ENCODE measurements at regions not wholly inside any gene's neighbourhood (a gene's known extent, or its start where the extent isn't known, plus 50 kb on each side); places are given as distances from the start of the nearest gene placed in this dataset.
"Not testable (repeated sequence)": the region's sequence is repeated elsewhere in the genome, so short reads cannot be mapped to it uniquely, and the experiment has no call there.

GRCh38 chr3:162628531-162628930 is 1131.9 kb downstream of the OTOL1 start:
- no TSS peak for BruUV-seq (replicated peaks)
- no peaks in the 10 kb centered on the region for H3K27me3 ChIP-seq (replicated peaks; ENCODE audit: insufficient read depth, low read depth, low read length, poor library complexity)
- no peaks in the 10 kb centered on the region for H3K9me3 ChIP-seq (ENCODE audit: low read depth, low read length, poor library complexity, severe bottlenecking)
- no peak overlapping the region for H3K4me3 ChIP-seq (ENCODE audit: low read depth, low read length, poor library complexity, severe bottlenecking)
- H3K36me3 ChIP-seq (ENCODE audit: insufficient read depth, low read length, poor library complexity, severe bottlenecking): no peaks in the 10 kb centered on the region
- intact Hi-C loops (cut with micrococcal nuclease; ENCODE audit: unreplicated experiment): no loop called here
- CTCF ChIA-PET: no interaction called here
- DNase-seq (ENCODE audit: low spot score): no peak
- no peaks in the 10 kb centered on the region for H3K4me1 ChIP-seq (ENCODE audit: insufficient read depth, low read length, poor library complexity, severe bottlenecking)
- POLR2A ChIA-PET (ENCODE audit: low non-redundant PET): no interaction called here
- H3K27ac ChIP-seq (ENCODE audit: low read depth, low read length, poor library complexity, severe bottlenecking): no peak overlapping the region
- no peak for TF ChIP-seq EZH2 (IDR thresholded peaks at IDR 0.05; ENCODE audit: borderline replicate concordance, low read depth, low read length, poor library complexity, severe bottlenecking)
- no peak for TF ChIP-seq CTCF (conservative IDR thresholded peaks at IDR 0.05; ENCODE audit: low read depth, low read length)

- Histone ChIP-seq H3K36me3 (ENCODE audit: insufficient read depth, low read length, poor library complexity, severe bottlenecking) (no peaks in the 10 kb centered on the region), H3K27ac (ENCODE audit: low read depth, low read length, poor library complexity, severe bottlenecking) (no peak overlapping the region), H3K9me3 (ENCODE audit: low read depth, low read length, poor library complexity, severe bottlenecking) (no peaks in the 10 kb centered on the region), H3K27me3 (replicated peaks; ENCODE audit: insufficient read depth, low read depth, low read length, poor library complexity) (no peaks in the 10 kb centered on the region), H3K4me1 (ENCODE audit: insufficient read depth, low read length, poor library complexity, severe bottlenecking) (no peaks in the 10 kb centered on the region), H3K4me3 (ENCODE audit: low read depth, low read length, poor library complexity, severe bottlenecking) (no peak overlapping the region)
- intact Hi-C loops (cut with micrococcal nuclease; ENCODE audit: unreplicated experiment): no loop called here
- CTCF ChIA-PET: no interaction called here
- no TSS peak for BruUV-seq (replicated peaks)
- TF ChIP-seq EZH2 (IDR thresholded peaks at IDR 0.05; ENCODE audit: borderline replicate concordance, low read depth, low read length, poor library complexity, severe bottlenecking) (no peak), CTCF (conservative IDR thresholded peaks at IDR 0.05; ENCODE audit: low read depth, low read length) (no peak)
- no peak for DNase-seq (ENCODE audit: low spot score)
- POLR2A ChIA-PET (ENCODE audit: low non-redundant PET): no interaction called here
These were observed 1132.8 kb downstream of the OTOL1 start for GRCh38 chr3:162629372-162629771.

GRCh38 chr3:162632672-162633071 is 1136.1 kb downstream of the OTOL1 start:
- ChIA-PET CTCF (no interaction called here), POLR2A (ENCODE audit: low non-redundant PET) (no interaction called here)
- Histone ChIP-seq H3K4me1 (ENCODE audit: insufficient read depth, low read length, poor library complexity, severe bottlenecking) (no peaks in the 10 kb centered on the region), H3K36me3 (ENCODE audit: insufficient read depth, low read length, poor library complexity, severe bottlenecking) (no peaks in the 10 kb centered on the region), H3K27ac (ENCODE audit: low read depth, low read length, poor library complexity, severe bottlenecking) (no peak overlapping the region), H3K4me3 (ENCODE audit: low read depth, low read length, poor library complexity, severe bottlenecking) (no peak overlapping the region), H3K27me3 (replicated peaks; ENCODE audit: insufficient read depth, low read depth, low read length, poor library complexity) (no peaks in the 10 kb centered on the region), H3K9me3 (ENCODE audit: low read depth, low read length, poor library complexity, severe bottlenecking) (no peaks in the 10 kb centered on the region)
- intact Hi-C loops (cut with micrococcal nuclease; ENCODE audit: unreplicated experiment): no loop called here
- BruUV-seq (replicated peaks): no TSS peak
- no peak for TF ChIP-seq EZH2 (IDR thresholded peaks at IDR 0.05; ENCODE audit: borderline replicate concordance, low read depth, low read length, poor library complexity, severe bottlenecking)
- TF ChIP-seq CTCF (conservative IDR thresholded peaks at IDR 0.05; ENCODE audit: low read depth, low read length): no peak
- DNase-seq (ENCODE audit: low spot score): no peak

GRCh38 chr3:162640208-162640607 is 1143.6 kb downstream of the OTOL1 start:
- H3K9me3 ChIP-seq (ENCODE audit: low read depth, low read length, poor library complexity, severe bottlenecking); intact Hi-C loops (cut with micrococcal nuclease; ENCODE audit: unreplicated experiment); H3K27ac ChIP-seq (ENCODE audit: low read depth, low read length, poor library complexity, severe bottlenecking); DNase-seq (ENCODE audit: low spot score); H3K4me3 ChIP-seq (ENCODE audit: low read depth, low read length, poor library complexity, severe bottlenecking); CTCF ChIA-PET; H3K36me3 ChIP-seq (ENCODE audit: insufficient read depth, low read length, poor library complexity, severe bottlenecking); BruUV-seq (replicated peaks); POLR2A ChIA-PET (ENCODE audit: low non-redundant PET); H3K4me1 ChIP-seq (ENCODE audit: insufficient read depth, low read length, poor library complexity, severe bottlenecking); H3K27me3 ChIP-seq (replicated peaks; ENCODE audit: insufficient read depth, low read depth, low read length, poor library complexity): not testable (repeated sequence)

Measured in A673 (cell line).